NB4 (cell line): ENCODE measurements at regions not wholly inside any gene's neighbourhood (a gene's known extent, or its start where the extent isn't known, plus 50 kb on each side); places are given as distances from the start of the nearest gene placed in this dataset.

Experiments used
- DNase-seq: peaks from one replicate; pipeline ENCODE4 v3.0.0; 2010; ENCODE audit warnings: low read depth
- H3K4me3 ChIP-seq: one replicate; pipeline ENCODE4 v1.5.1; 2011; ENCODE audit warnings: mild to moderate bottlenecking, low read depth, low read length, moderate library complexity
- MYC ChIP-seq: IDR thresholded peaks from 2 replicates; pipeline ENCODE4 v1.6.1; 2011; ENCODE audit warnings: low read depth, low read length
- POLR2A ChIP-seq: IDR thresholded peaks from 2 replicates; pipeline ENCODE4 v1.6.1; 2011; ENCODE audit warnings: mild to moderate bottlenecking; ENCODE audit not compliant: insufficient read length; ENCODE audit errors: extremely low read depth
- TF ChIP-seq, protein P1 (sequence below): IDR thresholded peaks from 2 replicates; pipeline ENCODE4 v1.6.1; 2011; ENCODE audit warnings: low read depth, low read length
- TF ChIP-seq, protein P2 (sequence below): IDR thresholded peaks from one replicate; pipeline ENCODE4 v1.5.1; 2012; ENCODE audit warnings: low read depth, low read length

DNA sequence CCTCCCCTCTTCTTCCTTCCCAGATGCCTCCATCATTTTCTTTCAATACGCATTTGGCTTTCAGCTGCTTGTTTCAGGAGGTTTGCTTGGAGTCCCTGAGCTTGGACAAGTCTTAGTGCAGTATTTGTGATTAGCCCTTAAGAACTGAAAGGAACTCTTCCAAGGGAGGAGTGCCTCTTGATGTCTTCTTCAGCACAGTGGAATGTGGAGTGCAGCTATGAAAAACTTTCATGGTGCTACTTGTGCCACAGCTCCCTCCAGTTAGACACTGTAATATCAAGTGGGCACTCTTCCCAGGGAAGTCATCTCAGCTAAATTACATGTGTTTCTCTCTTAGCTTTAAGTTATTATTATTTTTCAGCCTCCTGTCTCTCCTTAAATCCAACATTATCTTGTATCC, 173.1 kb downstream of the NECTIN3 start:
- DNase-seq, result no peak
- TF ChIP-seq, protein P1, sequence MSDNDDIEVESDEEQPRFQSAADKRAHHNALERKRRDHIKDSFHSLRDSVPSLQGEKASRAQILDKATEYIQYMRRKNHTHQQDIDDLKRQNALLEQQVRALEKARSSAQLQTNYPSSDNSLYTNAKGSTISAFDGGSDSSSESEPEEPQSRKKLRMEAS, result no peak
- TF ChIP-seq, protein P2, sequence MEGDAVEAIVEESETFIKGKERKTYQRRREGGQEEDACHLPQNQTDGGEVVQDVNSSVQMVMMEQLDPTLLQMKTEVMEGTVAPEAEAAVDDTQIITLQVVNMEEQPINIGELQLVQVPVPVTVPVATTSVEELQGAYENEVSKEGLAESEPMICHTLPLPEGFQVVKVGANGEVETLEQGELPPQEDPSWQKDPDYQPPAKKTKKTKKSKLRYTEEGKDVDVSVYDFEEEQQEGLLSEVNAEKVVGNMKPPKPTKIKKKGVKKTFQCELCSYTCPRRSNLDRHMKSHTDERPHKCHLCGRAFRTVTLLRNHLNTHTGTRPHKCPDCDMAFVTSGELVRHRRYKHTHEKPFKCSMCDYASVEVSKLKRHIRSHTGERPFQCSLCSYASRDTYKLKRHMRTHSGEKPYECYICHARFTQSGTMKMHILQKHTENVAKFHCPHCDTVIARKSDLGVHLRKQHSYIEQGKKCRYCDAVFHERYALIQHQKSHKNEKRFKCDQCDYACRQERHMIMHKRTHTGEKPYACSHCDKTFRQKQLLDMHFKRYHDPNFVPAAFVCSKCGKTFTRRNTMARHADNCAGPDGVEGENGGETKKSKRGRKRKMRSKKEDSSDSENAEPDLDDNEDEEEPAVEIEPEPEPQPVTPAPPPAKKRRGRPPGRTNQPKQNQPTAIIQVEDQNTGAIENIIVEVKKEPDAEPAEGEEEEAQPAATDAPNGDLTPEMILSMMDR, result no peak
- TF ChIP-seq POLR2A, result no peak
- TF ChIP-seq MYC, result no peak
- no peak overlapping the region for H3K4me3 ChIP-seq

DNA sequence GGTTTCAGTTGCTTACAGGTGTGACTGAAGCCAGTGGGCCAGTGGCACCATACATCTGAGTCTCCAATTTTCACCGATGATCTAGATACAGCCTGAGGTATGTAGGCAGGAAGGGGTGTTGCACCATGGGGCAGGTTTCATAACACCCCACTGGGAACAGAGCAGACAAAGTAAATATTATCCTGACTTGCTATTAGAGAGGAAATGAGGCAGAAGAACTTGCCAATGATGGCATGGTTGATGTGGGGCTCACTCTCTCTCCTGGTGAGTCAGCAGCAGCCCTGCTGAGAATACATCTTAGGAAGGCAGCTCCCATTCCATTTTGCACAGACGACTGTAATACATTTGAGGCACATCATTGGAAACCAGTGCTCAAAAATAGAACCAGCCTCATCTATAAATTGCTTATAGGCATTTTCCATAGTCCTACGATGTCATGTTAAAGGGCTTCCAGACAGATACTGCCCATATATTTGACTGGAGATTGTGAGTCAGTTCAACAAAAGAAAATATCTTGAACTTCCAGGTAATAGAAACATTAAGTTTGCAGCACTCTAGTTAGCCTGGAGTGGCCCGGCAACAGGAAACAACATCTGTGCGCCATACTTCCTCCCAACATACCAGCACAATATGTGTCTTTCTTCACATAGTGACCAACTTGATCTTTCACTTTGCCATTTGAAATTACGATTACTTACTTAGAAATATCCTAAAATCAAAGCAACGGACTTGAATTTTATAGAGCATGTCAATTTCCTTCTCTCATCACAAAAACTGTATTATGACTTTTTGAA, 175.5 kb downstream of the NECTIN3 start:
- TF ChIP-seq, protein P1, result no peak
- TF ChIP-seq MYC (no peak), POLR2A (no peak)
- TF ChIP-seq, protein P2, result no peak
- no peak for DNase-seq
- H3K4me3 ChIP-seq, result no peak overlapping the region

DNA sequence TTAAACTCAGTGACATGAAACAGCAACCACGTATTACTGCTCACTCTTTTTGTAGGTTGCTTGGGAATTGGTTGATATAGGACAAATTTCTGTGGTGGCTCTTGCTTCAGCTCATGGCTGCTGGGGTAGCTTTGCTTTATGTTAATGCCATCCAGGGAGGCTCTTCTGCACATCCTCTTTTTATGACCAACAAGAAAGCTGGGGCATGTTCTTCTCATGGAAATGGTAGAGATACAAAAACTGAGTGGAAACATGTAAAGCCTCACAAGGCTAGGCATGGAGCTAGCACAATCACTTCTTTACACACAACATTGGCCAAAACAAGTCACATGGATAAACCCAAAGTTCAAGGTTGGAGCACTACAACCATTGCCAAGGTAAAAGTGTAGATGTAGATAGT, 176.8 kb downstream of the NECTIN3 start:
- DNase-seq, result no peak
- TF ChIP-seq, protein P2, result no peak
- TF ChIP-seq MYC, result no peak
- H3K4me3 ChIP-seq, result no peak overlapping the region

DNA sequence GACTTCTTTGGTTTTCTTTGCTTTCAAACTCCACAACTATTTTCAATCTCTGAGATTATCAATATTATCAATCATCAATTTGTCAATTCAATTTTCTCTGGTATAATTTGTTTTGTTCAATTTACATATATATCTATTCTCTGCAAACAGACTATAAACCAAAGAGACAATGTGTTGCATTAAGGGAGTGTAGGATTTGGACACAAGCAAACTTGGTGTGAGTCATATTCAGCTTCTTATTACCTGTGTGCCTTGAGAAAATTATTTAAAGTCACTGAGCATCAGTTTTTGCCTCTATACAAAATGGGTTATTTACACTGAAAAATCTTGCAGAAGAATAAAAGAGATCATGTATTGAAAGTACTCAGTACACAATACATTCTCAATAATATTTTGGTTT, 177.8 kb downstream of the NECTIN3 start:
- no peak for DNase-seq
- H3K4me3 ChIP-seq, result no peak overlapping the region
- TF ChIP-seq POLR2A, result no peak
- TF ChIP-seq, protein P2, result no peak
- no peak for TF ChIP-seq MYC
- TF ChIP-seq, protein P1, result no peak

DNA sequence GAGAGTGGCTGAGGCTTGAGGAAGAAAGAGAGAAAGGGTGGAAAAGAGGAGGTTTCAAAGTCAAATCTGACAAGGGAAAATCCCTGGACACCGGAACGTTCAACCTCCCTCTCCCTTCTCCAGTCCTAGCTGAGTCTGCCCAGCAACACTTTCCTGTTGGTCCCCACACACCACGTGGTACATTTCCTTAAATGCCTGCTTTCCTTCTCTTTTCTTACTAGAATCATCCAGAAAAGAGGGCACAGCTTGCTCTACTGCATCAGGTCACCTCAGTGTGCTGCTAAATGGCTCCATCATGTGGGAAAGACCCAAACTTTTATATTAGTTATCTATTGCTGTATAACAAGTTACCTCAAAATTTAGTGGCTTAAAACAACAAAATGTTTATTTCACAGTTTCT, 181.2 kb downstream of the NECTIN3 start:
- no peak for TF ChIP-seq MYC
- TF ChIP-seq, protein P1, result peak; percentile 18; the same call in 1 of the 2 replicates
- no peak overlapping the region for H3K4me3 ChIP-seq
- no peak for DNase-seq

DNA sequence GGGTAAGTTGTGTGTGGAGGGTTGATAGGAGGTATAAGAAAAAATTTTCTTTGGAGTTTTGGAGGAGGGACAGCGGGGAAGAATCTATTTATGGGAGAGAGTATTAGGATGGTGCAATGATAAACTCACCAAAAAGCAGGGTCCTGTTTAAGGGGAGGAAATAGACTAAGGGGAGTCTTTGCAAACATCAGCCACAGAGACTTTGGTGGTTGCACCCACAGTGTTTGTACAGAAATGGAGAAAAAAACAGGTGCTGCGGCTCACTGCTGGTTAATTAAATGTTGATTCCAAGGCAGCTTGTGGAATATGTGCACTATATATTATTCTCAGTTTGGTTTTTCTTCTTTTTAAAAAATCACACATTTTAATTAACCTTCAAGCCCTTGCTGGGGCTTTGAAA, 182.1 kb downstream of the NECTIN3 start:
- H3K4me3 ChIP-seq, result no peak overlapping the region
- TF ChIP-seq MYC, result no peak
- TF ChIP-seq, protein P2, result no peak
- TF ChIP-seq POLR2A, result no peak
- TF ChIP-seq, protein P1, result no peak
- DNase-seq, result no peak
